Liver (tissue), 8 donors: ENCODE measurements at regions not wholly inside any gene's neighbourhood (a gene's known extent, or its start where the extent isn't known, plus 50 kb on each side); places are given as distances from the start of the nearest gene placed in this dataset.

Experiments used
- DNase-seq: peaks from one replicate; pipeline ENCODE4 v3.0.0-alpha.2; 2017; ENCODE audit warnings: low spot score
- H3K27ac ChIP-seq, 2 donors: one replicate each; pipeline ENCODE4 v1.7.0; 2013; ENCODE audit warnings: inconsistent platforms in 2 of 2, low read length in 2 of 2, control low read depth in 1 of 2, low read depth in 1 of 2, mild to moderate bottlenecking in 1 of 2
- H3K27me3 ChIP-seq, 4 donors: one replicate each; pipeline versions ENCODE4 v1.6.1 to v1.7.0; 2013; ENCODE audit warnings: low read length in 3 of 4, inconsistent platforms in 1 of 4, mild to moderate bottlenecking in 1 of 4, moderate library complexity in 1 of 4; ENCODE audit not compliant: control insufficient read depth in 4 of 4, insufficient read depth in 4 of 4
- H3K36me3 ChIP-seq, 4 donors: one replicate each; pipeline versions ENCODE4 v1.6.1 to v1.7.0; 2013; ENCODE audit warnings: low read length in 3 of 4, mild to moderate bottlenecking in 3 of 4, low read depth in 1 of 4, moderate library complexity in 1 of 4; ENCODE audit not compliant: control insufficient read depth in 4 of 4, insufficient read depth in 3 of 4
- H3K4me1 ChIP-seq, 4 donors: one replicate each; pipeline versions ENCODE4 v1.6.1 to v1.7.0; 2013; ENCODE audit warnings: low read length in 3 of 4, mild to moderate bottlenecking in 3 of 4, moderate library complexity in 1 of 4; ENCODE audit not compliant: control insufficient read depth in 4 of 4, insufficient read depth in 4 of 4
- H3K4me3 ChIP-seq, 3 donors: one replicate each; pipeline versions ENCODE4 v1.6.1 to v1.7.0; 2013; ENCODE audit warnings: low read length in 3 of 3, control low read depth in 1 of 3, low read depth in 1 of 3, mild to moderate bottlenecking in 1 of 3
- H3K9ac ChIP-seq, 2 donors: one replicate each; pipeline ENCODE4 v1.7.0; 2013; ENCODE audit warnings: low read length in 2 of 2, mild to moderate bottlenecking in 2 of 2, moderate library complexity in 2 of 2, control low read depth in 1 of 2, low read depth in 1 of 2
- H3K9me3 ChIP-seq, 4 donors: one replicate each; pipeline versions ENCODE4 v1.6.1 to v1.7.0; 2013; ENCODE audit warnings: low read length in 3 of 4; ENCODE audit not compliant: control insufficient read depth in 4 of 4
- ATF3 ChIP-seq: IDR thresholded peaks from 2 replicates; pipeline ENCODE4 v1.6.1; 2016; ENCODE audit warnings: antibody characterized with exemption
- EGR1 ChIP-seq, 2 donors: IDR thresholded peaks; 2 replicates each; pipeline ENCODE4 v1.6.1; 2016 to 2018; ENCODE audit warnings: antibody characterized with exemption in 2 of 2, low read depth in 2 of 2
- FOXA1 ChIP-seq: IDR thresholded peaks from 2 replicates; pipeline ENCODE4 v1.6.1; 2016; ENCODE audit warnings: antibody characterized with exemption
- FOXA2 ChIP-seq: IDR thresholded peaks from 2 replicates; pipeline ENCODE4 v1.6.1; 2016; ENCODE audit warnings: antibody characterized with exemption
- GABPA ChIP-seq, 2 donors: IDR thresholded peaks in 1 of 2; conservative IDR thresholded peaks in 1 of 2; 2 replicates each; pipeline ENCODE4 v1.6.1; 2016; ENCODE audit warnings: antibody characterized with exemption in 2 of 2, mild to moderate bottlenecking in 1 of 2, moderate library complexity in 1 of 2
- HNF4A ChIP-seq, 2 donors: conservative IDR thresholded peaks; 2 replicates each; pipeline ENCODE4 v1.6.1; 2016; ENCODE audit warnings: antibody characterized with exemption in 2 of 2, mild to moderate bottlenecking in 2 of 2
- HNF4G ChIP-seq: IDR thresholded peaks from 2 replicates; pipeline ENCODE4 v1.6.1; 2016; ENCODE audit warnings: antibody characterized with exemption
- JUND ChIP-seq, 2 donors: IDR thresholded peaks; 2 replicates each; pipeline ENCODE4 v1.6.1; 2016; ENCODE audit warnings: antibody characterized with exemption in 2 of 2
- MAX ChIP-seq: IDR thresholded peaks from 2 replicates; pipeline ENCODE4 v1.6.1; 2016; ENCODE audit warnings: antibody characterized with exemption
- NR2F2 ChIP-seq: IDR thresholded peaks from 2 replicates; pipeline ENCODE4 v1.6.1; 2016; ENCODE audit warnings: antibody characterized with exemption
- RAD21 ChIP-seq, 2 donors: IDR thresholded peaks; 2 replicates each; pipeline ENCODE4 v1.6.1; 2016; ENCODE audit warnings: antibody characterized with exemption in 2 of 2, mild to moderate bottlenecking in 2 of 2
- REST ChIP-seq: IDR thresholded peaks from 2 replicates; pipeline ENCODE4 v1.6.1; 2016; ENCODE audit warnings: antibody characterized with exemption, mild to moderate bottlenecking
- RXRA ChIP-seq, 2 donors: IDR thresholded peaks; 2 replicates each; pipeline ENCODE4 v1.6.1; 2017 to 2018; ENCODE audit warnings: antibody characterized with exemption in 2 of 2, mild to moderate bottlenecking in 1 of 2
- SP1 ChIP-seq: IDR thresholded peaks from 2 replicates; pipeline ENCODE4 v1.6.1; 2018; ENCODE audit warnings: antibody characterized with exemption, mild to moderate bottlenecking
- TAF1 ChIP-seq: conservative IDR thresholded peaks from 2 replicates; pipeline ENCODE4 v1.6.1; 2016; ENCODE audit warnings: antibody characterized with exemption, mild to moderate bottlenecking
- YY1 ChIP-seq: IDR thresholded peaks from 2 replicates; pipeline ENCODE4 v1.6.1; 2016; ENCODE audit warnings: antibody characterized with exemption, mild to moderate bottlenecking
- ZBTB33 ChIP-seq: IDR thresholded peaks from 2 replicates; pipeline ENCODE4 v1.6.1; 2016; ENCODE audit warnings: antibody characterized with exemption
- WGBS: extraction: QIAGEN DNeasy Blood & Tissue Kit; methylation state at CpG from one replicate; pipeline ENCODE4 v1.1.7; 2013; 5-methylcytosine and 5-hydroxymethylcytosine counted together
- TF ChIP-seq, protein P1 (sequence below): fragments of 150-350 bp; IDR thresholded peaks from 2 replicates; pipeline ENCODE4 v1.5.1; 2017; ENCODE audit warnings: improper control_type of control experiment, low read depth, low read length; ENCODE audit not compliant: missing input control
- donor health status: healthy.
- donor health status: healthy.
- donor health status: healthy.
- donor health status: healthy.
- donor health status: healthy.

DNA sequence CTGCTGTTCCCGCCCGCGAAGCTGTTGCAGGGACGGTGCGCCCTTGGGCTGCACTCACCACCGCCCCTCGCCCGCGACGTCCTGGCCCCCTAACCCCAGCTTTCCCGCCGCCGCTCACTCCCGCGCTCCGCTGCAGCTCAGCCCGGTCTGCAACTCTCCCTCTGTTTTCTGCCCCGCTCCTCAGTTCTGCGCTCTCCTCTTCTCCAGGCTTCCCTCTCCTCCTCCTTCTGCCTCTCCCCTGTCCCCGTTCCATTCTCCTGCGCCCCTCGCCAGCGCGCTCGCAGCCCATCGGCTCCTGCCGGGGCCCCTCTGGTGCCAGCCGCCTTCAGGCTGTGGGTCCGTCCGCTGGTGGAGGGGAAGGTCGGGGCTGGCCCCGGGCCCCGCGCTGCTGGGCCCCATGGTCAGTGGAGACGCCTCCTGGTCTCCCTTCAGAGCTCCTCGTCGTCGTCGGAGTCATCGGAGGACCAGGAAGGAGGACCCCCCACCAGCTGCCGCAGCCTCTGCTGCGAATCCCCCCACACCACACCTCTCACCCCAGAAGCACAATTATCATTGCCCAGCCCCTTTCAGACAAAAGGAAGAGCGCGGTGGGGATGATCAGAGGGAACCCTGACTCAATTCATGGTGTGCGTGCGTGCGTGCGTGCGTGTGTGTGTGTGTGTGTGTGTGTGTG, 223.2 kb upstream of the FOXF1 start:
- H3K36me3 ChIP-seq: no peaks in the 10 kb centered on the region
- no peak overlapping the region for H3K9ac ChIP-seq
- H3K27me3 ChIP-seq: peaks cover 5 to 25% (median 7%) of the 10 kb centered on the region in 4 donors
- no peak for DNase-seq
- TF ChIP-seq RXRA (IDR thresholded peaks at IDR 0.05) (no peak), FOXA1 (no peak), JUND (IDR thresholded peaks at IDR 0.05) (no peak), TAF1 (no peak), RAD21 (IDR thresholded peaks at IDR 0.05) (no peak), GABPA (IDR thresholded peaks at IDR 0.05 in 1 of 2, conservative IDR thresholded peaks at IDR 0.05 in 1 of 2) (no peak), HNF4A (conservative IDR thresholded peaks at IDR 0.05) (no peak), ZBTB33 (no peak), NR2F2 (no peak), EGR1 (IDR thresholded peaks at IDR 0.05; ENCODE audit: low read depth in 2 of 2) (no peak), YY1 (no peak), ATF3 (no peak), HNF4G (no peak), MAX (no peak), REST (no peak), FOXA2 (no peak), SP1 (no peak)
- TF ChIP-seq, protein P1, sequence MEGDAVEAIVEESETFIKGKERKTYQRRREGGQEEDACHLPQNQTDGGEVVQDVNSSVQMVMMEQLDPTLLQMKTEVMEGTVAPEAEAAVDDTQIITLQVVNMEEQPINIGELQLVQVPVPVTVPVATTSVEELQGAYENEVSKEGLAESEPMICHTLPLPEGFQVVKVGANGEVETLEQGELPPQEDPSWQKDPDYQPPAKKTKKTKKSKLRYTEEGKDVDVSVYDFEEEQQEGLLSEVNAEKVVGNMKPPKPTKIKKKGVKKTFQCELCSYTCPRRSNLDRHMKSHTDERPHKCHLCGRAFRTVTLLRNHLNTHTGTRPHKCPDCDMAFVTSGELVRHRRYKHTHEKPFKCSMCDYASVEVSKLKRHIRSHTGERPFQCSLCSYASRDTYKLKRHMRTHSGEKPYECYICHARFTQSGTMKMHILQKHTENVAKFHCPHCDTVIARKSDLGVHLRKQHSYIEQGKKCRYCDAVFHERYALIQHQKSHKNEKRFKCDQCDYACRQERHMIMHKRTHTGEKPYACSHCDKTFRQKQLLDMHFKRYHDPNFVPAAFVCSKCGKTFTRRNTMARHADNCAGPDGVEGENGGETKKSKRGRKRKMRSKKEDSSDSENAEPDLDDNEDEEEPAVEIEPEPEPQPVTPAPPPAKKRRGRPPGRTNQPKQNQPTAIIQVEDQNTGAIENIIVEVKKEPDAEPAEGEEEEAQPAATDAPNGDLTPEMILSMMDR: no peak
- no peaks in the 10 kb centered on the region for H3K4me1 ChIP-seq
- peak overlapping the region in 1 of 3 donors; percentile 3 for H3K4me3 ChIP-seq
- no peak overlapping the region for H3K27ac ChIP-seq
- 5% methylated on average over 49 of the region's 49 CpGs for WGBS
- H3K9me3 ChIP-seq: no peaks in the 10 kb centered on the region
